ENCODE measurements at regions not wholly inside any gene's neighbourhood (a gene's known extent, or its start where the extent isn't known, plus 50 kb on each side); places are given as distances from the start of the nearest gene placed in this dataset.
A peak's percentile ranks its signal among the peaks of the same experiment; 100 is the strongest.

DNA sequence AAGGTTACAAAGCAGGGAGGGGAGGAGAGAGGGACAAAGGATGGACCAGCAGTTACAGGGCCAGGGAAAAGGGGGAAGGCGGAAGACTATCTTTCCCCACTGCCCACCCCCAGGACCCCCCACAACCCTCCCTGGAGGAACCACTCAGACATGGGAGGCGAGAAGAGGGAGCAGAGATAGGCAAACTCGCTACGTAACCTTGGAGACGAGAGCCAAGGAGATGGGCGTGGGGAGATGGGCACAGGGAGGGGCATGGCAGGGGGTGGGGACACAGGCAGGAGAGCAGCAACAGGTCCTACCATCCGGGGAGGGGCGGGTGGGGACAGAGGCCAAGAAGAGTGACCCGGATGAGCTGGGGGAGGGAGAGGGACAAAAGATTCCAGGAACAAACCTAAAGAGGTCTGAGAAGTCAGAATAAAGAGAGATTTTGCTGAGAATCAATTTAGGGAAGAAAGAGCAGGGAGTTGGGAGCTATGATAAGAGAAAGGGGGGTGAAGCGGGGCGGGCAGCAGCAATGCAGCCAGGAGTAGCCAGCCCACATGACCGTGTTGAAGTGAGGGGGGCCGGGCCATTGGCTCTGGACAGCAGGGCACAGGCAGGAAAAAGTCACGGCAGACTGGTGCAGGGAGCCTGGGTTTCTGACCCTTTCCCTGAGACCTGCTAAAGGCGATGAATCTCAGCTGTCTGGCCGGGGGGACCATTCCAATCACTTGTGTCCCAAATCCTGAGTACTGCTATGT, 128.4 kb downstream of the BUD13 start:
- CTCF ChIA-PET: interaction anchor here (0.7 kb wide), 1 partner anchor 37 kb away, joined by 3 read pairs; no protein-coding TSS in a partner anchor
- DNase-seq (ENCODE audit: extremely low spot score): no peak
- POLR2A ChIA-PET: no interaction called here

GRCh38 chr11:116643521-116643920, 129.3 kb downstream of the BUD13 start:
- CTCF ChIA-PET: no interaction called here
- no peak for DNase-seq (ENCODE audit: extremely low spot score)
- POLR2A ChIA-PET: no interaction called here
- TF ChIP-seq CTCF (IDR thresholded peaks at IDR 0.05; ENCODE audit: control extremely low read depth, extremely low read depth, low read depth, missing control alignments): no peak

More for the DNA sequence above, 128.4 kb downstream of the BUD13 start:
- TF ChIP-seq CTCF (IDR thresholded peaks at IDR 0.05; ENCODE audit: control extremely low read depth, extremely low read depth, low read depth, missing control alignments): no peak

- POLR2A ChIA-PET: no interaction called here
- no peak for TF ChIP-seq CTCF (IDR thresholded peaks at IDR 0.05; ENCODE audit: control extremely low read depth, extremely low read depth, low read depth, missing control alignments)
- CTCF ChIA-PET: interaction anchor here (1.2 to 3.1 kb wide), 11 partner anchors 8 to 1904 kb away, joined by 3 to 13 read pairs (median 6); no protein-coding TSS in a partner anchor
- DNase-seq (ENCODE audit: extremely low spot score): no peak
These were observed 129.9 kb downstream of the BUD13 start for GRCh38 chr11:116642902-116643301.

DNA sequence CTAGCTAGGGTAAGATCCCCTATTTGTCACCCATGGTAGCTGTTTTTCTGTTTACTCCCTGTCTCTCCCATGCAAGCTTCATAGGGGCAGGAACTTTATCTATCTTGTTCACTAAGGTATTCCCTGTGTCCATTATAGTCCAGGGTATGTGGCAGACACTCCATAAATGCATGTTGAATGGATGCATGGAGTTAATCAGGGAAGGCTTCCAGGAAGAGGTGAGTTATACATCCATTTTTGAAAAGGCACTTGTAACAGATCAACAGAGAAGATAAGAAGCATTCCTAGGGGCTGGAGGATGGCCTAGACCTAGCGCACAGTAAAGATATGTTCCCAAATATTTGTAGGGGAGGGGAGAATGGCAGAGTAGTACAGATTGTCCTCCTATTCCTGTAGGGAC, 130.3 kb downstream of the BUD13 start:
- CTCF ChIA-PET: interaction anchor here (1.2 to 3.1 kb wide), 11 partner anchors 8 to 1904 kb away, joined by 3 to 13 read pairs (median 6); no protein-coding TSS in a partner anchor
- TF ChIP-seq CTCF (IDR thresholded peaks at IDR 0.05; ENCODE audit: control extremely low read depth, extremely low read depth, low read depth, missing control alignments): no peak
- no peak for DNase-seq (ENCODE audit: extremely low spot score)
- POLR2A ChIA-PET: no interaction called here

GRCh38 chr11:116641561-116642045, 131.2 kb downstream of the BUD13 start:
- peak; percentile 71 for DNase-seq (ENCODE audit: extremely low spot score)
- CTCF ChIA-PET: interaction anchor here (0.5 to 3.1 kb wide), 19 partner anchors 9 to 1903 kb away, joined by 3 to 13 read pairs (median 5); no protein-coding TSS in a partner anchor
- POLR2A ChIA-PET: no interaction called here
- TF ChIP-seq CTCF (IDR thresholded peaks at IDR 0.05; ENCODE audit: control extremely low read depth, extremely low read depth, low read depth, missing control alignments): peak; percentile 72

DNA sequence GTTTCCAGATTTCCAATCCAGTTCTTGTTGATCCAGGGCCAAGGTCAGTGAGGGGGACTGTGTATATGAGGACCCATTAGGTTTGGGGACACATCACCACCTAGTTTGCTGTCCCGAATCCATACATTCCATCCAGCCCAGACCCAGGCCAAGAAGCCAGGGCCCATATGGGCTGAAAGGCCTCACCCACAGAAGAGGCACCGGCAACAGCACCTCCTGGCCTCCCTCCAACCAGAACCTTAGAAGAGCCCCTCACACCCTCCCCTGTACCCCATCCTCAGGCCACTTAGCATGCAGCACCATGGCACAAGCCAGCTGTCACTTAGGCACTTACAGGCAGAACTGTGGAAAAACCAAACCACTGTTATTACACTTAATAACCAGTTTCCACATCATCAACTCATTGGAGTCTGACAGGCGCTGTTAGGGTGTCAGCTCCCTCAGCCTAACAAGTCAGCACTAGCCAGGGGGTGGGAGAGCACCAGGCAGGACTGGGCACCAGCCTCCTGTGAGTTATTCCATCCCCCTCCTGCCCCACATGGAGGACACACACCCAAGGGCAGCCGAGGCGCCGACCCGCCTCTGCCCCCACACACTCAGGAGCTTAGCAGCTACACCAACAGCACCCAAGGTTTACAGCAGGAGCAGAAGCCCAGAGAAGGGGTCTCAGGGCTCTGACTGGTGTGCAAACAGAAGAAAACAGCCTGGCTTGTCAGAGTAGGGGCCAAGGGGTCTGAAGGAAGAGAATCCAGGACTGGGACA, 132.0 kb downstream of the BUD13 start:
- TF ChIP-seq CTCF (IDR thresholded peaks at IDR 0.05; ENCODE audit: control extremely low read depth, extremely low read depth, low read depth, missing control alignments): no peak
- DNase-seq (ENCODE audit: extremely low spot score): no peak
- ChIA-PET POLR2A (no interaction called here), CTCF (interaction anchor here (0.6 to 3.1 kb wide), 14 partner anchors 8 to 1316 kb away, joined by 3 to 13 read pairs (median 6); no protein-coding TSS in a partner anchor)

Data from GM10248 (cell line).